ENCODE measurements at regions not wholly inside any gene's neighbourhood (a gene's known extent, or its start where the extent isn't known, plus 50 kb on each side); places are given as distances from the start of the nearest gene placed in this dataset.

GRCh38 chr15:37586976-37587375 is 347.5 kb upstream of the TMCO5A start:
- H3K27ac ChIP-seq (ENCODE audit: low read depth, low read length) = no peak overlapping the region
- peaks cover 7 to 8% of the 10 kb centered on the region in 2 donors for H3K9me3 ChIP-seq (ENCODE audit: control insufficient read depth in 1 of 2, low read length in 2 of 2)
- no peaks in the 10 kb centered on the region for H3K4me1 ChIP-seq (ENCODE audit: control insufficient read depth in 1 of 2, insufficient read depth in 2 of 2, low read length in 2 of 2)
- no peak overlapping the region for H3K9ac ChIP-seq (ENCODE audit: low read depth in 1 of 2, low read length in 2 of 2)
- no peaks in the 10 kb centered on the region for H3K36me3 ChIP-seq (ENCODE audit: control insufficient read depth in 1 of 2, insufficient read depth in 2 of 2, low read length in 2 of 2)
- H3K27me3 ChIP-seq (ENCODE audit: control insufficient read depth in 1 of 2, insufficient read depth in 2 of 2, low read length in 2 of 2) = no peaks in the 10 kb centered on the region
- H3K4me3 ChIP-seq (ENCODE audit: low read depth in 1 of 2, low read length in 2 of 2) = no peak overlapping the region

GRCh38 chr15:37594417-37594816 is 340.0 kb upstream of the TMCO5A start:
- Histone ChIP-seq H3K27me3 (ENCODE audit: control insufficient read depth in 1 of 2, insufficient read depth in 2 of 2, low read length in 2 of 2) (no peaks in the 10 kb centered on the region), H3K4me3 (ENCODE audit: low read depth in 1 of 2, low read length in 2 of 2) (no peak overlapping the region), H3K4me1 (ENCODE audit: control insufficient read depth in 1 of 2, insufficient read depth in 2 of 2, low read length in 2 of 2) (no peaks in the 10 kb centered on the region), H3K36me3 (ENCODE audit: control insufficient read depth in 1 of 2, insufficient read depth in 2 of 2, low read length in 2 of 2) (no peaks in the 10 kb centered on the region), H3K27ac (ENCODE audit: low read depth, low read length) (no peak overlapping the region), H3K9me3 (ENCODE audit: control insufficient read depth in 1 of 2, low read length in 2 of 2) (no peaks in the 10 kb centered on the region), H3K9ac (ENCODE audit: low read depth in 1 of 2, low read length in 2 of 2) (no peak overlapping the region)

GRCh38 chr15:37595426-37595970 is 338.9 kb upstream of the TMCO5A start:
- Histone ChIP-seq H3K9ac (ENCODE audit: low read depth in 1 of 2, low read length in 2 of 2) (no peak overlapping the region), H3K27me3 (ENCODE audit: control insufficient read depth in 1 of 2, insufficient read depth in 2 of 2, low read length in 2 of 2) (no peaks in the 10 kb centered on the region), H3K4me3 (ENCODE audit: low read depth in 1 of 2, low read length in 2 of 2) (no peak overlapping the region), H3K9me3 (ENCODE audit: control insufficient read depth in 1 of 2, low read length in 2 of 2) (no peaks in the 10 kb centered on the region), H3K27ac (ENCODE audit: low read depth, low read length) (no peak overlapping the region), H3K36me3 (ENCODE audit: control insufficient read depth in 1 of 2, insufficient read depth in 2 of 2, low read length in 2 of 2) (no peaks in the 10 kb centered on the region), H3K4me1 (ENCODE audit: control insufficient read depth in 1 of 2, insufficient read depth in 2 of 2, low read length in 2 of 2) (no peaks in the 10 kb centered on the region)

- no peaks in the 10 kb centered on the region for H3K4me1 ChIP-seq (ENCODE audit: control insufficient read depth in 1 of 2, insufficient read depth in 2 of 2, low read length in 2 of 2)
- no peaks in the 10 kb centered on the region for H3K27me3 ChIP-seq (ENCODE audit: control insufficient read depth in 1 of 2, insufficient read depth in 2 of 2, low read length in 2 of 2)
- H3K9me3 ChIP-seq (ENCODE audit: control insufficient read depth in 1 of 2, low read length in 2 of 2) = no peaks in the 10 kb centered on the region
- H3K9ac ChIP-seq (ENCODE audit: low read depth in 1 of 2, low read length in 2 of 2) = no peak overlapping the region
- no peak overlapping the region for H3K4me3 ChIP-seq (ENCODE audit: low read depth in 1 of 2, low read length in 2 of 2)
- H3K36me3 ChIP-seq (ENCODE audit: control insufficient read depth in 1 of 2, insufficient read depth in 2 of 2, low read length in 2 of 2) = no peaks in the 10 kb centered on the region
- H3K27ac ChIP-seq (ENCODE audit: low read depth, low read length) = no peak overlapping the region
Measured at GRCh38 chr15:37599156-37599555, 335.3 kb upstream of the TMCO5A start.

GRCh38 chr15:37616215-37616614 is 318.2 kb upstream of the TMCO5A start:
- no peaks in the 10 kb centered on the region for H3K36me3 ChIP-seq (ENCODE audit: control insufficient read depth in 1 of 2, insufficient read depth in 2 of 2, low read length in 2 of 2)

GRCh38 chr15:37618353-37618752 is 316.1 kb upstream of the TMCO5A start:
- Histone ChIP-seq H3K4me1 (ENCODE audit: control insufficient read depth in 1 of 2, insufficient read depth in 2 of 2, low read length in 2 of 2) (no peaks in the 10 kb centered on the region), H3K9ac (ENCODE audit: low read depth in 1 of 2, low read length in 2 of 2) (no peak overlapping the region), H3K27me3 (ENCODE audit: control insufficient read depth in 1 of 2, insufficient read depth in 2 of 2, low read length in 2 of 2) (no peaks in the 10 kb centered on the region), H3K4me3 (ENCODE audit: low read depth in 1 of 2, low read length in 2 of 2) (no peak overlapping the region), H3K36me3 (ENCODE audit: control insufficient read depth in 1 of 2, insufficient read depth in 2 of 2, low read length in 2 of 2) (no peaks in the 10 kb centered on the region), H3K9me3 (ENCODE audit: control insufficient read depth in 1 of 2, low read length in 2 of 2) (no peaks in the 10 kb centered on the region), H3K27ac (ENCODE audit: low read depth, low read length) (no peak overlapping the region)

More at GRCh38 chr15:37616215-37616614, 318.2 kb upstream of the TMCO5A start:
- Histone ChIP-seq H3K27me3 (ENCODE audit: control insufficient read depth in 1 of 2, insufficient read depth in 2 of 2, low read length in 2 of 2) (no peaks in the 10 kb centered on the region), H3K4me3 (ENCODE audit: low read depth in 1 of 2, low read length in 2 of 2) (no peak overlapping the region), H3K27ac (ENCODE audit: low read depth, low read length) (no peak overlapping the region), H3K4me1 (ENCODE audit: control insufficient read depth in 1 of 2, insufficient read depth in 2 of 2, low read length in 2 of 2) (no peaks in the 10 kb centered on the region), H3K9me3 (ENCODE audit: control insufficient read depth in 1 of 2, low read length in 2 of 2) (no peaks in the 10 kb centered on the region), H3K9ac (ENCODE audit: low read depth in 1 of 2, low read length in 2 of 2) (no peak overlapping the region)

- Histone ChIP-seq H3K9me3 (ENCODE audit: control insufficient read depth in 1 of 2, low read length in 2 of 2) (no peaks in the 10 kb centered on the region), H3K27ac (ENCODE audit: low read depth, low read length) (no peak overlapping the region), H3K27me3 (ENCODE audit: control insufficient read depth in 1 of 2, insufficient read depth in 2 of 2, low read length in 2 of 2) (no peaks in the 10 kb centered on the region)
Measured at GRCh38 chr15:37619358-37620042, 314.9 kb upstream of the TMCO5A start.

GRCh38 chr15:37625576-37625975 is 308.9 kb upstream of the TMCO5A start:
- Histone ChIP-seq H3K27me3 (ENCODE audit: control insufficient read depth in 1 of 2, insufficient read depth in 2 of 2, low read length in 2 of 2) (no peaks in the 10 kb centered on the region), H3K36me3 (ENCODE audit: control insufficient read depth in 1 of 2, insufficient read depth in 2 of 2, low read length in 2 of 2) (no peaks in the 10 kb centered on the region), H3K4me3 (ENCODE audit: low read depth in 1 of 2, low read length in 2 of 2) (no peak overlapping the region), H3K9me3 (ENCODE audit: control insufficient read depth in 1 of 2, low read length in 2 of 2) (no peaks in the 10 kb centered on the region), H3K4me1 (ENCODE audit: control insufficient read depth in 1 of 2, insufficient read depth in 2 of 2, low read length in 2 of 2) (no peaks in the 10 kb centered on the region), H3K9ac (ENCODE audit: low read depth in 1 of 2, low read length in 2 of 2) (no peak overlapping the region), H3K27ac (ENCODE audit: low read depth, low read length) (no peak overlapping the region)

More at GRCh38 chr15:37619358-37620042, 314.9 kb upstream of the TMCO5A start:
- Histone ChIP-seq H3K4me1 (ENCODE audit: control insufficient read depth in 1 of 2, insufficient read depth in 2 of 2, low read length in 2 of 2) (no peaks in the 10 kb centered on the region), H3K4me3 (ENCODE audit: low read depth in 1 of 2, low read length in 2 of 2) (no peak overlapping the region), H3K36me3 (ENCODE audit: control insufficient read depth in 1 of 2, insufficient read depth in 2 of 2, low read length in 2 of 2) (no peaks in the 10 kb centered on the region), H3K9ac (ENCODE audit: low read depth in 1 of 2, low read length in 2 of 2) (no peak overlapping the region)

- no peaks in the 10 kb centered on the region for H3K36me3 ChIP-seq (ENCODE audit: control insufficient read depth in 1 of 2, insufficient read depth in 2 of 2, low read length in 2 of 2)
- H3K27ac ChIP-seq (ENCODE audit: low read depth, low read length) = no peak overlapping the region
- no peak overlapping the region for H3K4me3 ChIP-seq (ENCODE audit: low read depth in 1 of 2, low read length in 2 of 2)
- no peaks in the 10 kb centered on the region for H3K9me3 ChIP-seq (ENCODE audit: control insufficient read depth in 1 of 2, low read length in 2 of 2)
- H3K4me1 ChIP-seq (ENCODE audit: control insufficient read depth in 1 of 2, insufficient read depth in 2 of 2, low read length in 2 of 2) = no peaks in the 10 kb centered on the region
- no peaks in the 10 kb centered on the region for H3K27me3 ChIP-seq (ENCODE audit: control insufficient read depth in 1 of 2, insufficient read depth in 2 of 2, low read length in 2 of 2)
- H3K9ac ChIP-seq (ENCODE audit: low read depth in 1 of 2, low read length in 2 of 2) = no peak overlapping the region
Measured at GRCh38 chr15:37628507-37628906, 305.9 kb upstream of the TMCO5A start.

GRCh38 chr15:37636736-37637135 is 297.7 kb upstream of the TMCO5A start:
- Histone ChIP-seq H3K27ac (ENCODE audit: low read depth, low read length) (no peak overlapping the region), H3K9me3 (ENCODE audit: control insufficient read depth in 1 of 2, low read length in 2 of 2) (no peaks in the 10 kb centered on the region), H3K9ac (ENCODE audit: low read depth in 1 of 2, low read length in 2 of 2) (no peak overlapping the region), H3K4me3 (ENCODE audit: low read depth in 1 of 2, low read length in 2 of 2) (no peak overlapping the region), H3K36me3 (ENCODE audit: control insufficient read depth in 1 of 2, insufficient read depth in 2 of 2, low read length in 2 of 2) (no peaks in the 10 kb centered on the region), H3K4me1 (ENCODE audit: control insufficient read depth in 1 of 2, insufficient read depth in 2 of 2, low read length in 2 of 2) (no peaks in the 10 kb centered on the region), H3K27me3 (ENCODE audit: control insufficient read depth in 1 of 2, insufficient read depth in 2 of 2, low read length in 2 of 2) (no peaks in the 10 kb centered on the region)

All from duodenal mucosa (tissue), 2 donors.